ENCODE measurements at regions not wholly inside any gene's neighbourhood (a gene's known extent, or its start where the extent isn't known, plus 50 kb on each side); places are given as distances from the start of the nearest gene placed in this dataset.
A peak's percentile ranks its signal among the peaks of the same experiment; 100 is the strongest.

DNA sequence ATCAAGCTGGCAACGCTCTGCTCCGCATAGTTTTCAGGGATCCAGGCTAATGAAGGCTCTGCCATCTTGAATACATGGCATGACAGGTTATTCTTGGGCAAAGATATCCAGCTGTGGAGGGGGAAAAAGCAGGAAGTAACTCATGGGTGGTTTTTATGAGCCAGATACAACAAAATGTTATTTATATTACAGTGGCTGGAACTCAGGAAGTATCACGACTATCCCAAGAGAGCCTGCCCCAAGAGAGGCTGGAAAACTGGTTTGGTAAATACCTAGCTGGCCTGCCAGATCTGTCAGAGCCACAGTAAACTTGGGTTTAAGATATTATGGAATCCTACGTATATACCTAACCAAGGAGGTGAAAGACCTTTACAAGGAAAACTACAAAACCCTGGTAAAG lies 462.8 kb upstream of the ANKRD30A start:
- Histone ChIP-seq H3K9me3 (ENCODE audit: insufficient read depth, low read length) (no peaks in the 10 kb centered on the region), H3K27me3 (ENCODE audit: insufficient read depth, insufficient read length) (no peaks in the 10 kb centered on the region), H3K36me3 (ENCODE audit: insufficient read depth, insufficient read length, low read length) (no peaks in the 10 kb centered on the region), H3K4me3 (ENCODE audit: insufficient read length, low read depth) (no peak overlapping the region), H3K9ac (ENCODE audit: insufficient read length, low read depth) (no peak overlapping the region), H3K4me1 (ENCODE audit: insufficient read depth, insufficient read length) (no peaks in the 10 kb centered on the region)
- DNase-seq (ENCODE audit: low read depth, low spot score) = no peak
- TF ChIP-seq YY1 (IDR thresholded peaks at IDR 0.05; ENCODE audit: insufficient read depth, insufficient read length) (no peak), SUZ12 (IDR thresholded peaks at IDR 0.05; ENCODE audit: extremely low read depth, insufficient read depth, insufficient read length) (no peak), ZNF274 (IDR thresholded peaks at IDR 0.05; ENCODE audit: low read depth, low read length) (no peak)

DNA sequence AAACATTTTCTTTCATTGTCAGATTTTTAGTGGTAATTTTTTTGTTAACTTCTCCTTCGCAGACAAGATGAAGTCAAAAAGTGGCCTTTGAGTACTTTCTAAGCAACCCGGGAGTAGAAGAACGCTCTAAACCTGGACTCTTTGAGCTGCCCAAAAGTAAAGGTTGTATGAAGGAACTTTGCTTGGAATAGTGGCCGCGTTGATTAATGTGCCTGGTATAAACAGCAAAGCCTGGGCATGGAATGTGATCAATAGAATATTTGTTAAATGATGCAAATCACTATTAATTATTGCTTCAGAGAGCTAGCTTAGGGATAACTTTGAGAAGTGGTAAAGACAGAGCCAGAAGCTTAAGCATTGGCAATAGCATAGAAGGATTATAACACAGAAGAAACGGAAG lies 475.1 kb upstream of the ANKRD30A start:
- peaks cover 7% of the 10 kb centered on the region; the same call in 1 of the 2 replicates for H3K9me3 ChIP-seq (ENCODE audit: insufficient read depth, low read length)
- no peak overlapping the region for H3K9ac ChIP-seq (ENCODE audit: insufficient read length, low read depth)
- H3K4me3 ChIP-seq (ENCODE audit: insufficient read length, low read depth) = no peak overlapping the region
- no peaks in the 10 kb centered on the region for H3K27me3 ChIP-seq (ENCODE audit: insufficient read depth, insufficient read length)
- no peaks in the 10 kb centered on the region for H3K36me3 ChIP-seq (ENCODE audit: insufficient read depth, insufficient read length, low read length)
- no peak for TF ChIP-seq YY1 (IDR thresholded peaks at IDR 0.05; ENCODE audit: insufficient read depth, insufficient read length)
- no peak for TF ChIP-seq ZNF274 (IDR thresholded peaks at IDR 0.05; ENCODE audit: low read depth, low read length)
- TF ChIP-seq SUZ12 (IDR thresholded peaks at IDR 0.05; ENCODE audit: extremely low read depth, insufficient read depth, insufficient read length) = no peak
- DNase-seq (ENCODE audit: low read depth, low spot score) = no peak
- H3K4me1 ChIP-seq (ENCODE audit: insufficient read depth, insufficient read length) = no peaks in the 10 kb centered on the region

DNA sequence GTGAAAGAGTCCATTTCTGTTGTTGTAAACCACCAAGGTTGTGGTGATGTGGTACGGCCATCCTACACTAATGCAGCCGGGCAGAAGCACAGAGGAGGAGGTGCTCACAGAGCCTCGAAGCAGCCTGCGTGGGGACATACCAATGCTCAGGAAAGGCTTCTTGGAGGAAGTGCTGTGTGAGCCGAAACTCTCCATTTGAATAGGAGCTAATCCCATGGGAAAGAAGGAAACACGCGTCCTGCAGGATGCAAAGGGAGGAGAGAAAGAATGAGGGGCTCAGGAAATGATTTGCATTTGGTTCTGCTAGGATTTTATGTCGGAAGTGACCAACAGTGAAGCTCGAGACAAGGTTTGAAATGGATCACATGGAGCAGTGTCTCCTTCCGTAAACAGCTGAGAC lies 477.9 kb upstream of the ANKRD30A start:
- H3K9me3 ChIP-seq (ENCODE audit: insufficient read depth, low read length) = peaks cover 7% of the 10 kb centered on the region; the same call in 1 of the 2 replicates
- H3K4me1 ChIP-seq (ENCODE audit: insufficient read depth, insufficient read length) = no peaks in the 10 kb centered on the region
- no peak overlapping the region for H3K9ac ChIP-seq (ENCODE audit: insufficient read length, low read depth)
- TF ChIP-seq YY1 (IDR thresholded peaks at IDR 0.05; ENCODE audit: insufficient read depth, insufficient read length) = no peak
- TF ChIP-seq ZNF274 (IDR thresholded peaks at IDR 0.05; ENCODE audit: low read depth, low read length) = no peak
- no peak for TF ChIP-seq SUZ12 (IDR thresholded peaks at IDR 0.05; ENCODE audit: extremely low read depth, insufficient read depth, insufficient read length)
- no peak overlapping the region for H3K4me3 ChIP-seq (ENCODE audit: insufficient read length, low read depth)
- peak; percentile 46 for DNase-seq (ENCODE audit: low read depth, low spot score)
- no peaks in the 10 kb centered on the region for H3K27me3 ChIP-seq (ENCODE audit: insufficient read depth, insufficient read length)
- H3K36me3 ChIP-seq (ENCODE audit: insufficient read depth, insufficient read length, low read length) = no peaks in the 10 kb centered on the region

DNA sequence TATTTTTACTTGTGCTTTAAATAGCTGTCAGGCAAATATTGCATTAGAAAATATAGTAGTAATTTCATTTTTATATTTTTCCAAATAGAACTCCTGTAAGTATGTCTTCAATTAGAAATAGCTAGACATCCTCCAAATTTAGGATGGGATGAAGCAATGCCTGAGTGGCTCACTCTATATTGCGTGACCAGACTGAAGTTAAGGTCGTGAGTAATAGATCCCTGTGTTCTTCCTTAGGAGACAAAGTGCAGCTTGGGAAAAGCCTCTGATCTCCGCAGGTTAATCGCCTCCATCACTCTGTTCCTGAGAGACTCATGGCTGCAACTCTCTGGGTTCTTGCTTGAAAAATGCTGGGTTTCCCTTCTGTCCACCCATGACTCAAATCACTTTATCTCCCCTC lies 484.8 kb upstream of the ANKRD30A start:
- no peaks in the 10 kb centered on the region for H3K36me3 ChIP-seq (ENCODE audit: insufficient read depth, insufficient read length, low read length)
- no peak for DNase-seq (ENCODE audit: low read depth, low spot score)
- no peaks in the 10 kb centered on the region for H3K4me1 ChIP-seq (ENCODE audit: insufficient read depth, insufficient read length)
- H3K9me3 ChIP-seq (ENCODE audit: insufficient read depth, low read length) = no peaks in the 10 kb centered on the region
- H3K9ac ChIP-seq (ENCODE audit: insufficient read length, low read depth) = no peak overlapping the region
- no peak overlapping the region for H3K4me3 ChIP-seq (ENCODE audit: insufficient read length, low read depth)
- TF ChIP-seq YY1 (IDR thresholded peaks at IDR 0.05; ENCODE audit: insufficient read depth, insufficient read length) = no peak
- TF ChIP-seq SUZ12 (IDR thresholded peaks at IDR 0.05; ENCODE audit: extremely low read depth, insufficient read depth, insufficient read length) = no peak
- TF ChIP-seq ZNF274 (IDR thresholded peaks at IDR 0.05; ENCODE audit: low read depth, low read length) = no peak
- no peaks in the 10 kb centered on the region for H3K27me3 ChIP-seq (ENCODE audit: insufficient read depth, insufficient read length)

DNA sequence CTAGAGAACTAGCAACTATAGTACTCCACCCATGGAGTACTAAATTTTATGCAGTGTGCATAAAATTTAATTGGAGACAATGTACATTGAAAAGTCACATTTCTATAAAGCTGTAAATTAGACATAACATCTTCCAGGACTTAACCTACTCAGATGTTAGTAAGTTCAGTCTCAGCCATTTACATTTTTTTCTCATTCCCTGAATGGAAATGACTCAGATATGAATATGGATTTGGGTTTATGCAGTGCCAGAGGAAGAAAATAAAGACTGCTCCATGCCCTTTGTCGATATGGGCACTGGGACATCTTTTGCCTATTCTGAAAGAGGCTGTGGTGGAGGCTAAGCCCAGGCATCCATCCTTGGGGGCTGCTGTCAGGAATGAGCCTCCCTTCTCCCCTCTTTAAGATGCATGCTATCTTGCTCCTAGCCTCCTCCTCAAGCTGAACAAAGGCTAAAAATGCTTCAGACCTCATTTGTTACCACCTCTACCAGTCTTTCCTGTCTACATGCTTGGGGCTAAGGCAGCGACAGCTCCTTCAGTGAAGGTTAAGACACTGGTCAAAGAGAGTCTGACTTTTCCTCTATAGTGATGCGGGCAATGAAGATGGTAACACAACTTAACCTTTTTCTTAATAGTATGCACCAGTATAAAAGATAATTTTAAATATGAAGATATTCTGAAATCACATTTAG lies 486.8 kb upstream of the ANKRD30A start:
- Histone ChIP-seq H3K9me3 (ENCODE audit: insufficient read depth, low read length) (no peaks in the 10 kb centered on the region), H3K4me3 (ENCODE audit: insufficient read length, low read depth) (no peak overlapping the region), H3K9ac (ENCODE audit: insufficient read length, low read depth) (no peak overlapping the region), H3K4me1 (ENCODE audit: insufficient read depth, insufficient read length) (no peaks in the 10 kb centered on the region), H3K36me3 (ENCODE audit: insufficient read depth, insufficient read length, low read length) (no peaks in the 10 kb centered on the region), H3K27me3 (ENCODE audit: insufficient read depth, insufficient read length) (no peaks in the 10 kb centered on the region)
- TF ChIP-seq SUZ12 (IDR thresholded peaks at IDR 0.05; ENCODE audit: extremely low read depth, insufficient read depth, insufficient read length) (no peak), YY1 (IDR thresholded peaks at IDR 0.05; ENCODE audit: insufficient read depth, insufficient read length) (no peak)
- DNase-seq (ENCODE audit: low read depth, low spot score) = no peak

DNA sequence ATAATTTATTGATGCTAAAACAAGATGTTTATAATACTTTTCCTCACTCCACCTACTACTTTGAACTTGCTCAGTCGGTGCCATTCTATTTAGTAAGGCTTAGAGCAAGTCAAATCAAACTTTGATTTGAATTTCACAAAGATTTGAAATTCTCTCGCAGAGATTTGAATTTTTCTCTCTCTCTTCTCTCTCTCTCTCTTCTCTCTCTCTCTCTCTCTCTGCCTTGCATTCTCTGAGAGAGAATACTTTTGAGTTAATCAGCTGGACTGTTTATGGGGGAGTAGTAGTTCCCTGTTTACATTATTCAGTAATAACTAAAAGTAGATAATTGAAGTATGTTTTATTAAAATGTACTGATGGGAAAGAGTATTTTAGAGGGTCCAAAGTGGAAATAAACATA lies 488.5 kb upstream of the ANKRD30A start:
- H3K9me3 ChIP-seq (ENCODE audit: insufficient read depth, low read length) = no peaks in the 10 kb centered on the region
- H3K4me1 ChIP-seq (ENCODE audit: insufficient read depth, insufficient read length) = no peaks in the 10 kb centered on the region
- TF ChIP-seq YY1 (IDR thresholded peaks at IDR 0.05; ENCODE audit: insufficient read depth, insufficient read length) (no peak), ZNF274 (IDR thresholded peaks at IDR 0.05; ENCODE audit: low read depth, low read length) (no peak), SUZ12 (IDR thresholded peaks at IDR 0.05; ENCODE audit: extremely low read depth, insufficient read depth, insufficient read length) (no peak)
- no peaks in the 10 kb centered on the region for H3K36me3 ChIP-seq (ENCODE audit: insufficient read depth, insufficient read length, low read length)
- no peaks in the 10 kb centered on the region for H3K27me3 ChIP-seq (ENCODE audit: insufficient read depth, insufficient read length)
- no peak overlapping the region for H3K4me3 ChIP-seq (ENCODE audit: insufficient read length, low read depth)
- no peak for DNase-seq (ENCODE audit: low read depth, low spot score)
- H3K9ac ChIP-seq (ENCODE audit: insufficient read length, low read depth) = no peak overlapping the region

DNA sequence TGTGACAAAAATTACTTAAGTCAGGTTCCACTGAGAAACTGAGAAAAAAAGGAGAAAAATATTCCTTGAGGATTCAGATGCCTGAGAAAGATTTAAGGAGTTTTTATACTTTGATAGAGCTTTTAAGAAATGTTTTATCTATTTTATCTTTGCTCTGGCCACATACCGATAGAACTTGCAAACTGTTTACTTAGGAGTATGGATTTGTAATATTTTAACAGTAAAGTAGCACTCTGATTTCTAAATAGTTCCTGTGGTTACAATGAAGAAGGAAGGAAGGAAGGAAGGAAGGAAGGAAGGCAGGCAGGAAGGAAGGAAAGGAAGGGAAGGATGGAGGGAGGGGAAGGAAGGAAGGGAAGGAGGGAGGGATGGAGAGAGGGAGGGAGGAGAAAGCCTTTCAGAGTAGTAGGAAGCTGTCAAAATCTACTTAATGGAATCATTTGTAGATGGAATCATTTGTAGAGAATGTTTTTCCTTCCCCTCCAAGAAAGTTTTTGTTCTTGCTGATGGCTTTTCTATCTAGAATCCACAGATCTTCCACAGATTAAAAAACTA lies 489.0 kb upstream of the ANKRD30A start:
- DNase-seq (ENCODE audit: low read depth, low spot score) = no peak
- Histone ChIP-seq H3K9ac (ENCODE audit: insufficient read length, low read depth) (no peak overlapping the region), H3K4me1 (ENCODE audit: insufficient read depth, insufficient read length) (no peaks in the 10 kb centered on the region), H3K9me3 (ENCODE audit: insufficient read depth, low read length) (no peaks in the 10 kb centered on the region), H3K36me3 (ENCODE audit: insufficient read depth, insufficient read length, low read length) (no peaks in the 10 kb centered on the region), H3K27me3 (ENCODE audit: insufficient read depth, insufficient read length) (no peaks in the 10 kb centered on the region), H3K4me3 (ENCODE audit: insufficient read length, low read depth) (no peak overlapping the region)
- TF ChIP-seq YY1 (IDR thresholded peaks at IDR 0.05; ENCODE audit: insufficient read depth, insufficient read length) (no peak), ZNF274 (IDR thresholded peaks at IDR 0.05; ENCODE audit: low read depth, low read length) (no peak), SUZ12 (IDR thresholded peaks at IDR 0.05; ENCODE audit: extremely low read depth, insufficient read depth, insufficient read length) (no peak)

Data from NT2/D1 (cell line).